ENCODE measurements at regions not wholly inside any gene's neighbourhood (a gene's known extent, or its start where the extent isn't known, plus 50 kb on each side); places are given as distances from the start of the nearest gene placed in this dataset.

GRCh38 chr14:97785495-97785894 lies 988.3 kb downstream of the VRK1 start:
- no peak for ATAC-seq (replicated peaks in 1 of 4)
- POLR2A ChIA-PET: no interaction called here
- H3K9me3 ChIP-seq: no peaks in the 10 kb centered on the region
- peak overlapping the region in 1 of 2 donors; percentile 50 for H3K27ac Mint-ChIP-seq
- no peaks in the 10 kb centered on the region for H3K27me3 Mint-ChIP-seq
- CTCF ChIA-PET: no interaction called here
- no peaks in the 10 kb centered on the region for H3K9me3 Mint-ChIP-seq
- no peak overlapping the region for H3K27ac ChIP-seq (ENCODE audit: low read length)
- peaks cover 0 to 3% of the 10 kb centered on the region in 2 experiments for H3K4me1 ChIP-seq (ENCODE audit: control insufficient read depth in 1 of 2, extremely low read depth in 1 of 2, insufficient read depth in 2 of 2, low read length in 2 of 2)
- no peak overlapping the region for H3K4me3 ChIP-seq (ENCODE audit: control insufficient read depth in 1 of 2, extremely low read depth in 1 of 2, low read length in 1 of 2)
- H3K4me1 Mint-ChIP-seq: peaks cover 36 to 44% (median 41%) of the 10 kb centered on the region in 3 donors
- H3K27me3 ChIP-seq (replicated peaks in 1 of 2; ENCODE audit: control insufficient read depth in 2 of 2, extremely low read depth in 1 of 2, insufficient read depth in 2 of 2, low read length in 1 of 2): no peaks in the 10 kb centered on the region
- no CpG with 5 or more reads among the region's 1 CpG for WGBS (ENCODE audit: insufficient coverage)
- H3K4me3 Mint-ChIP-seq: peak overlapping the region in 1 of 3 donors; percentile 27
- no peaks in the 10 kb centered on the region for H3K36me3 Mint-ChIP-seq
- no peak for DNase-seq
- H3K36me3 ChIP-seq (ENCODE audit: control insufficient read depth in 2 of 2, extremely low read depth in 1 of 2, insufficient read depth in 1 of 2, low read length in 1 of 2): no peaks in the 10 kb centered on the region

GRCh38 chr14:97788364-97788763 lies 991.2 kb downstream of the VRK1 start:
- POLR2A ChIA-PET: no interaction called here
- CTCF ChIA-PET: no interaction called here
- H3K4me3 ChIP-seq (ENCODE audit: control insufficient read depth in 1 of 2, extremely low read depth in 1 of 2, low read length in 1 of 2): no peak overlapping the region
- H3K4me1 ChIP-seq (ENCODE audit: control insufficient read depth in 1 of 2, extremely low read depth in 1 of 2, insufficient read depth in 2 of 2, low read length in 2 of 2): peaks cover 0 to 3% of the 10 kb centered on the region in 2 experiments
- H3K27ac Mint-ChIP-seq: no peak overlapping the region
- DNase-seq (no peak), ATAC-seq (replicated peaks in 1 of 4) (no peak)
- H3K9me3 ChIP-seq: no peaks in the 10 kb centered on the region
- no peaks in the 10 kb centered on the region for H3K9me3 Mint-ChIP-seq
- no peaks in the 10 kb centered on the region for H3K36me3 ChIP-seq (ENCODE audit: control insufficient read depth in 2 of 2, extremely low read depth in 1 of 2, insufficient read depth in 1 of 2, low read length in 1 of 2)
- no peaks in the 10 kb centered on the region for H3K36me3 Mint-ChIP-seq
- H3K27me3 Mint-ChIP-seq: no peaks in the 10 kb centered on the region
- H3K4me1 Mint-ChIP-seq: peaks cover 35 to 45% (median 36%) of the 10 kb centered on the region in 3 donors
- no peak overlapping the region for H3K27ac ChIP-seq (ENCODE audit: low read length)
- H3K4me3 Mint-ChIP-seq: no peak overlapping the region
- H3K27me3 ChIP-seq (replicated peaks in 1 of 2; ENCODE audit: control insufficient read depth in 2 of 2, extremely low read depth in 1 of 2, insufficient read depth in 2 of 2, low read length in 1 of 2): no peaks in the 10 kb centered on the region

GRCh38 chr14:97788846-97789526 lies 991.8 kb downstream of the VRK1 start:
- no peaks in the 10 kb centered on the region for H3K36me3 Mint-ChIP-seq
- Histone ChIP-seq H3K27ac (ENCODE audit: low read length) (no peak overlapping the region), H3K27me3 (replicated peaks in 1 of 2; ENCODE audit: control insufficient read depth in 2 of 2, extremely low read depth in 1 of 2, insufficient read depth in 2 of 2, low read length in 1 of 2) (no peaks in the 10 kb centered on the region), H3K4me3 (ENCODE audit: control insufficient read depth in 1 of 2, extremely low read depth in 1 of 2, low read length in 1 of 2) (no peak overlapping the region), H3K36me3 (ENCODE audit: control insufficient read depth in 2 of 2, extremely low read depth in 1 of 2, insufficient read depth in 1 of 2, low read length in 1 of 2) (no peaks in the 10 kb centered on the region), H3K9me3 (no peaks in the 10 kb centered on the region), H3K4me1 (ENCODE audit: control insufficient read depth in 1 of 2, extremely low read depth in 1 of 2, insufficient read depth in 2 of 2, low read length in 2 of 2) (peaks cover 0 to 3% of the 10 kb centered on the region in 2 experiments)
- no peak overlapping the region for H3K4me3 Mint-ChIP-seq
- H3K4me1 Mint-ChIP-seq: peaks cover 32 to 41% (median 36%) of the 10 kb centered on the region in 3 donors
- DNase-seq: no peak
- peak overlapping the region; percentile 75 to 77 for H3K27ac Mint-ChIP-seq
- 66% methylated on average over 2 of the region's 7 CpGs for WGBS (ENCODE audit: insufficient coverage)
- no peaks in the 10 kb centered on the region for H3K27me3 Mint-ChIP-seq
- peak in 1 of 4 experiments; percentile 75 for ATAC-seq (replicated peaks in 1 of 4)
- CTCF ChIA-PET: no interaction called here
- no peaks in the 10 kb centered on the region for H3K9me3 Mint-ChIP-seq
- POLR2A ChIA-PET: no interaction called here

GRCh38 chr14:97791072-97791471 lies 993.9 kb downstream of the VRK1 start:
- POLR2A ChIA-PET: no interaction called here
- H3K27me3 ChIP-seq (replicated peaks in 1 of 2; ENCODE audit: control insufficient read depth in 2 of 2, extremely low read depth in 1 of 2, insufficient read depth in 2 of 2, low read length in 1 of 2): no peaks in the 10 kb centered on the region
- Mint-ChIP-seq H3K4me3 (no peak overlapping the region), H3K27me3 (no peaks in the 10 kb centered on the region), H3K27ac (no peak overlapping the region), H3K4me1 (peaks cover 12 to 26% (median 20%) of the 10 kb centered on the region in 3 donors), H3K36me3 (no peaks in the 10 kb centered on the region), H3K9me3 (no peaks in the 10 kb centered on the region)
- WGBS (ENCODE audit: insufficient coverage): no CpG with 5 or more reads among the region's 6 CpGs
- CTCF ChIA-PET: no interaction called here
- H3K4me3 ChIP-seq (ENCODE audit: control insufficient read depth in 1 of 2, extremely low read depth in 1 of 2, low read length in 1 of 2): no peak overlapping the region
- ATAC-seq (replicated peaks in 1 of 4): no peak
- DNase-seq: no peak
- no peak overlapping the region for H3K27ac ChIP-seq (ENCODE audit: low read length)
- H3K9me3 ChIP-seq: no peaks in the 10 kb centered on the region
- no peaks in the 10 kb centered on the region for H3K4me1 ChIP-seq (ENCODE audit: control insufficient read depth in 1 of 2, extremely low read depth in 1 of 2, insufficient read depth in 2 of 2, low read length in 2 of 2)
- H3K36me3 ChIP-seq (ENCODE audit: control insufficient read depth in 2 of 2, extremely low read depth in 1 of 2, insufficient read depth in 1 of 2, low read length in 1 of 2): no peaks in the 10 kb centered on the region

- 100% methylated on average over 2 of the region's 8 CpGs for WGBS (ENCODE audit: insufficient coverage)
- Histone ChIP-seq H3K4me1 (ENCODE audit: control insufficient read depth in 1 of 2, extremely low read depth in 1 of 2, insufficient read depth in 2 of 2, low read length in 2 of 2) (peaks cover 1 to 4% of the 10 kb centered on the region in 2 experiments), H3K4me3 (ENCODE audit: control insufficient read depth in 1 of 2, extremely low read depth in 1 of 2, low read length in 1 of 2) (no peak overlapping the region), H3K9me3 (no peaks in the 10 kb centered on the region), H3K27me3 (replicated peaks in 1 of 2; ENCODE audit: control insufficient read depth in 2 of 2, extremely low read depth in 1 of 2, insufficient read depth in 2 of 2, low read length in 1 of 2) (no peaks in the 10 kb centered on the region), H3K36me3 (ENCODE audit: control insufficient read depth in 2 of 2, extremely low read depth in 1 of 2, insufficient read depth in 1 of 2, low read length in 1 of 2) (no peaks in the 10 kb centered on the region), H3K27ac (ENCODE audit: low read length) (no peak overlapping the region)
- H3K36me3 Mint-ChIP-seq: no peaks in the 10 kb centered on the region
- no peaks in the 10 kb centered on the region for H3K9me3 Mint-ChIP-seq
- ATAC-seq (replicated peaks in 1 of 4) (no peak), DNase-seq (no peak)
- H3K4me3 Mint-ChIP-seq: no peak overlapping the region
- ChIA-PET POLR2A (interaction anchor here in 1 of 2 donors (0.7 kb wide), 1 partner anchor 1393 kb away, joined by 3 read pairs; no protein-coding TSS in a partner anchor), CTCF (no interaction called here)
- H3K27me3 Mint-ChIP-seq: no peaks in the 10 kb centered on the region
- H3K27ac Mint-ChIP-seq: no peak overlapping the region
- H3K4me1 Mint-ChIP-seq: peaks cover 14 to 21% (median 15%) of the 10 kb centered on the region in 3 donors
Measured at GRCh38 chr14:97791906-97792305, 994.7 kb downstream of the VRK1 start.

GRCh38 chr14:97796511-97796910 lies 999.3 kb downstream of the VRK1 start:
- WGBS (ENCODE audit: insufficient coverage): 75% methylated on average over 1 of the region's 5 CpGs
- Histone ChIP-seq H3K4me3 (ENCODE audit: control insufficient read depth in 1 of 2, extremely low read depth in 1 of 2, low read length in 1 of 2) (no peak overlapping the region), H3K9me3 (no peaks in the 10 kb centered on the region), H3K27ac (ENCODE audit: low read length) (no peak overlapping the region), H3K27me3 (replicated peaks in 1 of 2; ENCODE audit: control insufficient read depth in 2 of 2, extremely low read depth in 1 of 2, insufficient read depth in 2 of 2, low read length in 1 of 2) (no peaks in the 10 kb centered on the region), H3K36me3 (ENCODE audit: control insufficient read depth in 2 of 2, extremely low read depth in 1 of 2, insufficient read depth in 1 of 2, low read length in 1 of 2) (no peaks in the 10 kb centered on the region), H3K4me1 (ENCODE audit: control insufficient read depth in 1 of 2, extremely low read depth in 1 of 2, insufficient read depth in 2 of 2, low read length in 2 of 2) (peaks cover 9 to 11% of the 10 kb centered on the region in 2 experiments)
- Mint-ChIP-seq H3K27me3 (no peaks in the 10 kb centered on the region), H3K9me3 (no peaks in the 10 kb centered on the region), H3K4me3 (no peak overlapping the region), H3K4me1 (peaks cover 11 to 17% (median 17%) of the 10 kb centered on the region in 3 donors), H3K27ac (no peak overlapping the region), H3K36me3 (no peaks in the 10 kb centered on the region)
- POLR2A ChIA-PET: no interaction called here
- CTCF ChIA-PET: no interaction called here
- DNase-seq: no peak
- peak in 2 of 4 experiments; percentile 35 to 38 for ATAC-seq (replicated peaks in 1 of 4)
